HepG2 (cell line): ENCODE measurements at regions not wholly inside any gene's neighbourhood (a gene's known extent, or its start where the extent isn't known, plus 50 kb on each side); places are given as distances from the start of the nearest gene placed in this dataset.

Experiments
- ATAC-seq: fragments of 200-7000 bp; cut with Tn5 transposase; 3 replicates; pipeline ENCODE4 v1.9.1; 2020; ENCODE audit warnings: mild to moderate bottlenecking, moderate library complexity
- BruUV-seq: library from RNA; stranded (reverse); fragments of 400-500 nt; replicated peaks from 2 replicates; lab custom pipeline; 2021; lab: Mats Ljungman, UMichigan
- CTCF ChIA-PET: fragments of 300-600 bp; formaldehyde crosslinking; extraction: SDS; loops from one replicate; lab custom pipeline; 2021; ENCODE audit warnings: low total read pairs, inconsistent platforms, low intra/inter-chr PET ratio; lab: Yijun Ruan, JAX
- POLR2A ChIA-PET: fragments of 350-600 bp; sonication (Branson Sonifier 250); formaldehyde crosslinking; loops from one replicate; lab custom pipeline; 2020; ENCODE audit warnings: antibody characterized with exemption, inconsistent platforms; lab: Yijun Ruan, JAX
- DNase-seq: peaks from one replicate; pipeline ENCODE4 v3.0.0-alpha.2; 2015; ENCODE audit warnings: low spot score
- FAIRE-seq: peaks from 3 replicates; lab custom pipeline; 2011; peaks lifted over from hg19 to GRCh38; lab: Jason Lieb, UNC
- H2AFZ ChIP-seq: one replicate; pipeline ENCODE4 v1.6.1; 2011; ENCODE audit warnings: low read length, inconsistent platforms
- H3K27ac ChIP-seq: fragments of 300-600 bp; 3 replicates; pipeline ENCODE4 v1.8.0; 2011; ENCODE audit warnings: mixed run types, mild to moderate bottlenecking, mixed read lengths, low read length, inconsistent platforms; ENCODE audit not compliant: insufficient read depth; ENCODE audit errors: extremely low read length
- H3K27me3 ChIP-seq, 2 experiments: fragments of 200-600 bp in 1 of 2; 2 replicates in 1 of 2; 3 replicates in 1 of 2; pipeline versions ENCODE4 v1.6.0 to v1.8.0; 2011; ENCODE audit warnings: low read length in 2 of 2, mild to moderate bottlenecking in 2 of 2, moderate library complexity in 2 of 2, inconsistent platforms in 1 of 2; ENCODE audit not compliant: insufficient read depth in 2 of 2, control insufficient read depth in 1 of 2
- H3K36me3 ChIP-seq, 2 experiments: fragments of 200-600 bp in 1 of 2; replicated peaks in 1 of 2; 2 replicates in 1 of 2; 3 replicates in 1 of 2; pipeline versions ENCODE4 v1.5.1 to v1.8.0; 2011; ENCODE audit warnings: low read length in 2 of 2, inconsistent platforms in 1 of 2; ENCODE audit not compliant: insufficient read depth in 2 of 2, control insufficient read depth in 1 of 2
- H3K4me1 ChIP-seq: 2 replicates; pipeline ENCODE4 v1.5.1; 2012; ENCODE audit warnings: low read length, inconsistent platforms; ENCODE audit not compliant: insufficient read depth
- H3K4me2 ChIP-seq: 2 replicates; pipeline ENCODE4 v1.6.0; 2011; ENCODE audit warnings: low read depth, low read length, inconsistent platforms
- H3K4me3 ChIP-seq, 3 experiments: fragments of 200-600 bp in 1 of 3; sonication (generic), shearing (Covaris generic) in 1 of 3; replicated peaks in 1 of 3; 2 replicates each; pipeline ENCODE4 v1.5.1; 2011 to 2016; ENCODE audit warnings: low read length in 3 of 3, inconsistent platforms in 2 of 3, low read depth in 2 of 3, mild to moderate bottlenecking in 2 of 3, control low read depth in 1 of 3, mixed read lengths in 1 of 3; ENCODE audit not compliant: insufficient read depth in 1 of 3
- H3K79me2 ChIP-seq: one replicate; pipeline ENCODE4 v1.6.1; 2011; ENCODE audit warnings: low read length, inconsistent platforms; ENCODE audit not compliant: insufficient read depth
- H3K9ac ChIP-seq: 2 replicates; pipeline ENCODE4 v1.6.0; 2011; ENCODE audit warnings: mild to moderate bottlenecking, low read depth, low read length, inconsistent platforms; ENCODE audit not compliant: insufficient read depth
- H3K9me3 ChIP-seq: 2 replicates; pipeline ENCODE4 v1.5.1; 2012; ENCODE audit warnings: mild to moderate bottlenecking, low read length
- H4K20me1 ChIP-seq: 2 replicates; pipeline ENCODE4 v1.6.0; 2011; ENCODE audit warnings: inconsistent platforms, mild to moderate bottlenecking, low read length, moderate library complexity; ENCODE audit not compliant: insufficient read depth
- AKNA ChIP-seq: sonication (generic); formaldehyde crosslinking; IDR thresholded peaks from 2 replicates; pipeline ENCODE4 v1.4.0; 2020; ENCODE audit warnings: missing genetic modification reagents, borderline replicate concordance
- BCLAF1 ChIP-seq: fragments of 450-650 bp; IDR thresholded peaks from 2 replicates; pipeline ENCODE4 v1.6.1; 2017; ENCODE audit warnings: mild to moderate bottlenecking
- CBX2 ChIP-seq, 2 experiments: fragments of 200-600 bp in 1 of 2; sonication (generic); formaldehyde crosslinking in 1 of 2; IDR thresholded peaks; 2 replicates each; pipeline versions ENCODE4 v1.7.0 to v1.8.1; 2018 to 2022; ENCODE audit warnings: low read depth in 2 of 2, low read length in 1 of 2, mild to moderate bottlenecking in 1 of 2, missing genetic modification reagents in 1 of 2
- CCDC6 ChIP-seq: sonication (generic); formaldehyde crosslinking; IDR thresholded peaks from 2 replicates; pipeline ENCODE4 v1.8.1; 2022; ENCODE audit warnings: mild to moderate bottlenecking, missing genetic modification reagents, moderate library complexity
- GPBP1L1 ChIP-seq: sonication (generic); formaldehyde crosslinking; IDR thresholded peaks from 2 replicates; pipeline ENCODE4 v1.5.0; 2020; ENCODE audit warnings: mild to moderate bottlenecking, missing genetic modification reagents
- KDM6A ChIP-seq: IDR thresholded peaks from 2 replicates; pipeline ENCODE4 v1.6.1; 2016; ENCODE audit warnings: low read depth
- MLLT10 ChIP-seq: sonication (generic); formaldehyde crosslinking; IDR thresholded peaks from 2 replicates; pipeline ENCODE4 v1.4.0; 2020; ENCODE audit warnings: missing genetic modification reagents
- MNT ChIP-seq: fragments of 450-650 bp; IDR thresholded peaks from 2 replicates; pipeline ENCODE4 v1.6.1; 2016
- TSC22D2 ChIP-seq: sonication (generic); formaldehyde crosslinking; IDR thresholded peaks from 2 replicates; pipeline ENCODE4 v1.5.1; 2020; ENCODE audit warnings: missing genetic modification reagents, mild to moderate bottlenecking, borderline replicate concordance
- XRCC5 ChIP-seq: fragments of 200-400 bp; formaldehyde crosslinking; optimal IDR thresholded peaks from 2 replicates; pipeline ENCODE3; 2017; ENCODE audit warnings: mild to moderate bottlenecking, low read length
- ZBTB8A ChIP-seq: sonication (generic); formaldehyde crosslinking; IDR thresholded peaks from 2 replicates; pipeline ENCODE4 v1.4.0; 2020; ENCODE audit warnings: mild to moderate bottlenecking, low read depth, missing genetic modification reagents, borderline replicate concordance
- ZNF503 ChIP-seq: sonication (generic); formaldehyde crosslinking; IDR thresholded peaks from 2 replicates; pipeline ENCODE4 v1.4.0; 2020; ENCODE audit warnings: missing genetic modification reagents
- WGBS: methylation state at CpG from one replicate; pipeline ENCODE4 v1.1.6; 2017; ENCODE audit warnings: low lambda C conversion rate; 5-methylcytosine and 5-hydroxymethylcytosine counted together
- in situ Hi-C: cut with HindIII; loops from 2 replicates; pipeline ENCODE4 v1.10.0; 2017; ENCODE audit warnings: low pct_unique_long_range_greater_than_20kb; ENCODE audit not compliant: extremely low pct_ligation_motif_present
- intact Hi-C: fragments of 100-400 bp; cut with micrococcal nuclease; formaldehyde crosslinking; loops from one replicate; pipeline ENCODE4 v1.10.0; 2022; ENCODE audit not compliant: unreplicated experiment

- DNase-seq (no peak), ATAC-seq (no peak), FAIRE-seq (no peak)
- CTCF ChIA-PET = no interaction called here
- no TSS peak for BruUV-seq
- no peaks in the 10 kb centered on the region for H3K4me1 ChIP-seq
- H3K4me2 ChIP-seq = no peak overlapping the region
- H3K27ac ChIP-seq = no peak overlapping the region
- no peak overlapping the region for H2AFZ ChIP-seq
- no peak overlapping the region for H3K9ac ChIP-seq
- in situ Hi-C loops = no loop called here
- no peak overlapping the region for H3K4me3 ChIP-seq
- WGBS = 21% methylated on average over 3 of the region's 3 CpGs
- H3K9me3 ChIP-seq = no peaks in the 10 kb centered on the region
- intact Hi-C loops = no loop called here
- no peaks in the 10 kb centered on the region; a peak in 1 of 5 replicates for H3K27me3 ChIP-seq
- H3K79me2 ChIP-seq = no peaks in the 10 kb centered on the region
- H4K20me1 ChIP-seq = no peaks in the 10 kb centered on the region
- no peaks in the 10 kb centered on the region for H3K36me3 ChIP-seq
- POLR2A ChIA-PET = no interaction called here
- TF ChIP-seq MLLT10 (CRISPR knock-in tag) (no peak), ZNF503 (no peak), TSC22D2 (CRISPR knock-in tag) (no peak), XRCC5 (no peak), ZBTB8A (CRISPR knock-in tag) (no peak), CCDC6 (CRISPR knock-in tag) (no peak), KDM6A (CRISPR knock-in tag) (no peak), CBX2 (IDR thresholded peaks at IDR 0.05; ENCODE audit: low read depth, low read length) (no peak), CBX2 (CRISPR knock-in tag; IDR thresholded peaks at IDR 0.05; ENCODE audit: low read depth) (no peak), GPBP1L1 (CRISPR knock-in tag) (no peak), AKNA (CRISPR knock-in tag) (no peak), BCLAF1 (no peak), MNT (no peak)
Observed at GRCh38 chr3:107216711-107217110, 160.5 kb upstream of the CCDC54 start.
